OCI-LY3 (cell line): ENCODE measurements at regions not wholly inside any gene's neighbourhood (a gene's known extent, or its start where the extent isn't known, plus 50 kb on each side); places are given as distances from the start of the nearest gene placed in this dataset.

Experiments used
- CTCF ChIP-seq: fragments of 200-600, 300-600 bp; sonication (generic); IDR thresholded peaks from 2 replicates; pipeline ENCODE4 v1.5.1; 2014; ENCODE audit warnings: antibody characterized with exemption, low read length, low read depth
- EZH2phosphoT487 ChIP-seq: fragments of 200-600 bp; shearing (Covaris generic); IDR thresholded peaks from 2 replicates; pipeline ENCODE4 v1.6.1; 2018; ENCODE audit warnings: antibody characterized with exemption, mixed run types, low read depth

GRCh38 chr5:57940879-57941278 is 458.3 kb upstream of the ACTBL2 start:
- TF ChIP-seq CTCF (no peak), EZH2phosphoT487 (no peak)
